ENCODE measurements at regions not wholly inside any gene's neighbourhood (a gene's known extent, or its start where the extent isn't known, plus 50 kb on each side); places are given as distances from the start of the nearest gene placed in this dataset.

DNA sequence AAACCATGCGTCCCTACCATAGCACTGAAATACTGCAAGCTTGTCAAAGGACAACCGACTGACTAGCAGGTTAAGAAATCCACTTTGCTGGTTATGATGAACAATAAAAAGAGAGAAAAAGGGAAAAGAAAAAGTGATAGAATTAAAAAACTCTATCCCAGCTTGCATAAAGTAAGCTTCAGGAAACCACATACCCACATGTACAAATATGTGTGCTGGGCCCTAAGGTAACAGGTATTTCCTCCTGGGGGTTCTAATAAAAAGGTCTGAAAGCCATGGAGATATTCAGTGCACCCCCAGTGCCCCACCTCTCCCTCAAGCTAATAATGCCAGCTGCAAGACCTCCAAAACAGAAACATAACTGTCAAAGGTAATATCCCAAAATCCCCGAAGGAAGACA lies 248.6 kb upstream of the KLF14 start:
- H3K4me3 ChIP-seq: no peak overlapping the region
- no peaks in the 10 kb centered on the region for H3K36me3 ChIP-seq
- no peak overlapping the region for H3K27ac ChIP-seq
- H3K9me3 ChIP-seq (replicated peaks): no peaks in the 10 kb centered on the region
- no peaks in the 10 kb centered on the region for H3K27me3 ChIP-seq
- DNase-seq: no peak
- no peaks in the 10 kb centered on the region for H3K4me1 ChIP-seq

DNA sequence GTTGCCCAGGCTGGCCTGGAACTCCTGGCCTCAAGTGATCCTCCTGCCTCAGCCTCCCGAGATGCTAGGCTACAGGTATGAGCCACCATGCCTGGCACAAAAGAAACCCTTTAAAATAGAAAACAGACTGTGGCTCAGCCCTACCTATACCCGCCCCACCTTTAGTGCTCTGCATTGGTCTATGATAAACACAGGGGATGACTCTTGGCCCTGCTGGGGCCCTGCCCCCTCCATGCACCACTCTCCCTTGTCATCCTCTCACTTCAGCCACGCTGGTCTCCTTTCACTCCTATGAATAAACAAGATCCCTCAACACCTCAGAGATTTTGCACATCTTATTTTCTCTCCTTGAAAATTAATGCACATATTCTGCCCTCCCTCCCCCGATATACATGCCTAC lies 251.4 kb upstream of the KLF14 start:
- no peak for DNase-seq
- Histone ChIP-seq H3K27ac (no peak overlapping the region), H3K4me1 (no peaks in the 10 kb centered on the region), H3K36me3 (no peaks in the 10 kb centered on the region), H3K27me3 (no peaks in the 10 kb centered on the region), H3K9me3 (replicated peaks) (no peaks in the 10 kb centered on the region), H3K4me3 (no peak overlapping the region)

DNA sequence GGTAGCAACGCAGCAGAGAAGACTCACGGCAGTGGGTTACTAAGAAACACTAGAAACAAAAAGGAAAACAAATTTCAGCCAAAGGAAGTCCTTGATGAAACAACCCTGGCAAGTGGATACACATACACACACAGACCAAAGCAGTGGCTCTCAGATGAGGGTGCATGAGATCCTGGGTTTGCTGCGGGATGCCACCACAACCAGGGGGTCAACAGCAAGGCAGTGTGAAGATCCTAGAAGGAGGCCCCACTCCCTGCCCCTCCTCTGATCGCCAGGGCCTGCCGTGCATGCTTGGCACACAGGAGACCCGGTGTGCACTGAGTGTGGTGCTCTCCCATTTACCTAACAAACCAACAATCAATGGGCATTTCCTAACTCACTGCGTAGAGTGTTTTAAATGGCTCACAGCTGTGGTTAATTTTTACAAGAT lies 252.3 kb upstream of the KLF14 start:
- Histone ChIP-seq H3K27me3 (no peaks in the 10 kb centered on the region), H3K36me3 (no peaks in the 10 kb centered on the region), H3K4me3 (no peak overlapping the region), H3K4me1 (no peaks in the 10 kb centered on the region), H3K27ac (no peak overlapping the region), H3K9me3 (replicated peaks) (no peaks in the 10 kb centered on the region)
- DNase-seq: no peak

DNA sequence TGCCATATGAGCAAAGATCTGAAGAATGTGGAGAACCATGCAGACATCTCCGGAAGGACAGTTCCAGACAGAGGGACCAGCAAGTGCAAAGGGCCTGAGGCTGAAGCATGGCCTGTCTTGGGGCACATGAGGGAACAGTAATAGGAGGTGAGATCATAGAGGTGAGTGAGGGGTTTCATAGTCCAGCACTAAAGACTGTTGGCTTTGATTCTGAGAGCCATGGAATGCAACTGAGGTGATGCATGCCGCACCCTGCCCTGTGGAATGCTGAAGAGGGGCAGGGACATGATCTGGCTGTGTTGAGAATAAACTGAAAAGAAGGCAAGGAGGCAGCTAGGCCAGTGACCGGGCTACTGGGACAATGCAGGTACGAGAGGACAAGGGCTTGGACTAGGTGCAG lies 253.1 kb upstream of the KLF14 start:
- Histone ChIP-seq H3K27me3 (no peaks in the 10 kb centered on the region), H3K4me3 (no peak overlapping the region), H3K4me1 (no peaks in the 10 kb centered on the region), H3K9me3 (replicated peaks) (no peaks in the 10 kb centered on the region), H3K36me3 (no peaks in the 10 kb centered on the region), H3K27ac (no peak overlapping the region)
- DNase-seq: no peak

DNA sequence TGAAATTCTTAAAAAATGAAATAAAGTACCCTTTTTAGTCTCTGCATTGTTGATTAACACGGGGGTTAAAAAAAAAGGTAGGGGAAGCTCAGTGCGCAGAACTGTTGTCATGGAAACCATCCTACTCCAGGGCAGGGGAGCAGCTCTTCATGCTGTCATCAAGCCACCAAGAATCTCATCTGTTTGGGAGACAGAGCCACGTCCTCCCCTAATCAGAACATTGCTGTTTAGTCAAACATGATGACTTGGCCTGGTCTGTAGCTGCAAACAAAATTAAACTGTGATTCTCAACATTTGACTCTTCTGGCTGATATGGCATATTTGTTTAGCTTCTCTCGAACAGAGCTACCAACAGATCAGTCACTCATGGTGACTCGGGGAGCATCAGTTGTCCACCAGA lies 254.4 kb upstream of the KLF14 start:
- Histone ChIP-seq H3K4me1 (no peaks in the 10 kb centered on the region), H3K27ac (no peak overlapping the region), H3K36me3 (no peaks in the 10 kb centered on the region), H3K9me3 (replicated peaks) (no peaks in the 10 kb centered on the region), H3K4me3 (no peak overlapping the region), H3K27me3 (no peaks in the 10 kb centered on the region)
- DNase-seq: no peak

DNA sequence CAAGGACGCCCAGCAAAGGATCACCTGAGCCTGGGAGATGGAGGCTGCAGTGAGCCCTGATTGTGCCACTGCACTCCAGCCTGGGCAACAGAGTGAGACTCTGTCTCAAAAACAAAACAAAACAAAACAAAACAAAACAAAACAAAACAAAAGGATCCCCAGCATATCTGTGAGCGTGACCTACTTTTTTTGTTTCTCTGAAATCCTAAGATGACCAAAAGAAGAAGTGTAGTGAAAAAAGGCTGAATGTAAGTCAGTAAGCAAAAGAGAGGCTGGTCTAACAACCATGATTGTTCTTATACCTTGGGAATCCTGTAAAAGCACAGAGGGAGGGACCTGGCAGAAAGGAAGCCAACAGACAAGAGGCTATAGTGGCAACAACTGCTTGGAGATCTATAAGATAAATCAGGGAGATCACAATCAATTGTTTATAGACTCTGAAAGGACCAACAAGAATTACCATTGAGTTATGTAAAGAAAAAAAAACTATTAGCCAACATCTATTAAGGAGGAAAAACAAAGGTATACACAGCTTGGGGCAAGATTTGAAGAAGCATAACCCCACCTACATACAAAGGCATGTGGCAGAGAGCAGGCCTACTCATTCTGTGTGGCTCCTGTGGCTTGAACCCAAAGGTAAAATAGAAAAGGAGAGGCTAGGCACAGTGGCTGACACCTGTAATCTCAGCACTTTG lies 255.2 kb upstream of the KLF14 start:
- Histone ChIP-seq H3K27me3 (no peaks in the 10 kb centered on the region), H3K9me3 (replicated peaks) (no peaks in the 10 kb centered on the region), H3K4me3 (no peak overlapping the region), H3K4me1 (no peaks in the 10 kb centered on the region), H3K36me3 (no peaks in the 10 kb centered on the region), H3K27ac (no peak overlapping the region)
- DNase-seq: no peak

DNA sequence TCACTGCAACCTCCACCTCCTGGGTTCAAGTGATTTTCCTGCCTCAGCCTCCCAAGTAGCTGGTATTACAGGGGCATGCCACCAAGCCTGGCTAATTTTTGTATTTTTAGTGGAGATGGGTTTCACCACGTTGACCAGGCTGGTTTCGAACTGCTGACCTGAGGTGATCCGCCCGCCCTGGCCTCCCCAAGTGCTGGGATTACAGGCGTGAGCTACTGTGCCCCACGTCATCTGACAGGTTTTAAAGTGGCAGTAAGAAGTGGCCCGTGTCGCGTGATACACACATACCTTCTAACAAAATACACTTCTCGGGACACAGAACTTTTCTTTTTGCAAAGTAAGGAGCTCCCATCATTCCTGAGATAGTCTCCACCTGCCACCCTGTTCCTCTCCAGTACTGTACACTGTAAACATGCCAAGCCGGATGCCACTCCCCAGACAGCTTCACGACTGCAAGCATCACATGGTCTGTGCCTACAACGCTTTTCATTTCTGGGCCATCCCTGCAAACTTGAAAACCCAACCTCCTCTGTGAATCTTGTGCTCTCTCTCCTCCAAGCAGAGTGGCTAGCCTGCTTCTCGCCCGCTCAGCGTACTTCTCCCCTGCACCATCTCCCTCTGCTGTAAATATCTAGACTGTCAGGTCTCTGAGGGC lies 256.3 kb upstream of the KLF14 start:
- no peak overlapping the region for H3K27ac ChIP-seq
- H3K4me3 ChIP-seq: no peak overlapping the region
- no peaks in the 10 kb centered on the region for H3K4me1 ChIP-seq
- no peaks in the 10 kb centered on the region for H3K36me3 ChIP-seq
- DNase-seq: no peak
- no peaks in the 10 kb centered on the region for H3K27me3 ChIP-seq
- H3K9me3 ChIP-seq (replicated peaks): no peaks in the 10 kb centered on the region

DNA sequence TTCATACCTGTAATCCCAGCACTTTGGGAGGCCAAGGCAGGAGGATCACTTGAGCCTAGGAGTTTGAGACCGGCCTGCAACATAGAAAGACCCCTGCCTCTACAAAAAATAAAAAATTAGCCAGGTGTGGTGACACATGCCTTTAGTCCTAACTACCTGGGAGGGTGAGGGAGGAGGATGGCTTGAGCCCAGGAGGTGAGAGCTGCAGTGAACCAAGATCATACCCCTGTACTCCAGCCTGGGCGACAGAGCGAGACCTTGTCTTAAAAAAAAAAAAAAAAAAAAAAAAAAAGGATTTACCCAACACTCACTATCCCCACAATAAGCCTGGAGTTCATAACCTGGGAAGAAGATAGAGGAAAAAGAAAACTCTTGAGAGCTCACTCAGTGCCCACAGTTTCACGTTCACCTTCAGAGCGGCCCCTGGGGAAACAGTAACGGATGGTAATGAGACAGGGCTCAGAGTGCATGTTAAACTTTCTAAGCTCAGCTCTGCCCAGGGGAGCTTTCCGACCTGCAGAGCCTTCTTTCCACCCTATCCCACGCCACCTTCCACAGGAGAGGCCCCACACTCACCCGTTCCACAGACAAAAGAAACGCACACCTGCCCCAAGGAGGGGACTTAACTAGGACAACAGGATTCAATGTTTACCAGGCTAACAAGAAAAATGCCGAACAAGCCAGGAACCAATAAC lies 259.8 kb upstream of the KLF14 start:
- no peak for DNase-seq
- Histone ChIP-seq H3K4me1 (peaks cover 6% of the 10 kb centered on the region; the same call in 1 of the 2 replicates), H3K4me3 (no peak overlapping the region), H3K27ac (no peak overlapping the region), H3K27me3 (no peaks in the 10 kb centered on the region), H3K36me3 (no peaks in the 10 kb centered on the region), H3K9me3 (replicated peaks) (no peaks in the 10 kb centered on the region)

DNA sequence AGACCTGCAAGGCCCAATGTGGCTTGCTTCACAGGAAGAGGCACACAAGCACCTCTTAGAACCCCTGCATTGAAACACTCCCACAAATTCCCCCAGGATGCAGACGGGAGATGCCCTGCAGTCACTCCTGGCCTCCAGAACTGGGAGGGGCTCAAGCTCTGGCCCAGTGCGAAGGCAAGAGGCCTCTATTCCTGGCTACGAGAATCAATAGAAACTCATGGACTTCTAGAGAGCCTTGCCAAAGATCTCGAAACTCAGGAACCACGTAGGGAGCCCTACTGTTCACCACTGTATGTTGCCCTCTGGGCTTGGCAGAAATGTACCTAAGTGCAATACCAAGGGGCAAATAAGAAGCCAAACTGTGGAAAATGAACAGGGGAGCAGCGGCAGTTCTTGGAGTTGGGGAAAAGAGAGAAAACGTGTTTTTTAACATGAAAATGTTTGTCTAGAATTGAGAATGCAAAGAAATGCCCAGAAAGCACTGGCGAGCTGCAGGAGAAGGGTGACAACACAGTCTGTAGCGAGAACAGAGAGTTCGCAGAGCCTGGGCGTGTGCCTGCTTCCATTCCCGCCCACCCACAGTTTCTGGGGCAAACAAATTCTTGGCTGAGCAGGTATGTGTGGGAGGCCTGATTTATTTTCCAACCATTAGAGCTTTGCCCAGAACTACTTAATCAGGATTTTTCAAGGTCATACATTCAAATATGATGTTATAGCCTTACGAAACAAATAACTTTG lies 260.5 kb upstream of the KLF14 start:
- Histone ChIP-seq H3K27me3 (no peaks in the 10 kb centered on the region), H3K4me1 (peaks cover 6% of the 10 kb centered on the region; the same call in 1 of the 2 replicates), H3K9me3 (replicated peaks) (no peaks in the 10 kb centered on the region), H3K27ac (no peak overlapping the region), H3K4me3 (no peak overlapping the region), H3K36me3 (no peaks in the 10 kb centered on the region)
- no peak for DNase-seq

DNA sequence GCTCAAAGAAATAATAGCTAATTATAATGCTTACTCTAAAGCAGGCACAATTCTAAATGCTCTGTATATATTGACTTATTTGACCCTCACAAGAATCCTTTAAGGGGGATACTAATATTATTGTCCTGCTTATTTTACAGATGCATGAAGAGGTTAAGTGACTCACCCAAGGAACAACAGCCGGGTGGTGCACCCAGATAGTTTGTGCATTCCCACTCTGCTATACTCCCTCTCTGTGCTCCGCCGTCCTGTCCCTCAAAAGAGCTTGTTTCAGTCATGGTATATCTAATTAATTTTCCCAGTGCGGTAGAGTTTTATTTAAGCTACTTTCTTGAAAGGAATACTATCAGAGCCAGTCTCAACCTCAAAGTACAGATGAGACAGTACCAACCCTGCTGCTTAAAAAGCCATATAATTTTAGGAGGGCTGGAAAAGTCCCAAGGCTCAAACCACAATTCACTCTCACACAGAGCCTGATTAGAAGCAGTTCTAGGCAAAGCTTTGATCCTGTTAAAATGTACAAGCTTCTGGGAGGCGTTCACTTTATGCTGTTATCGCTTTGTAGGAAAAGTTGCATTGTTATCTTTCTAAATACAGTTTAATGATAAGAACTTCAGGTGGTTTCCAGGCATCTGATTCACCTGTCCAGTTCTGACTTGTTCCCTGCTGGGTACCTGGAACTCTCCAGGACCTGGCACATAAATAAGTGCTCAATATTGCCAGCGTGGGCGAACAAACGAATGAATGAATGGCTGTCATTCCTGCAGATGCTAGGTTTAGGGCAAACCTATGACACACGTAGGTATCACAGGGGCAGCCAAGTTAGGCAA lies 261.5 kb upstream of the KLF14 start:
- Histone ChIP-seq H3K27me3 (no peaks in the 10 kb centered on the region), H3K27ac (no peak overlapping the region), H3K9me3 (replicated peaks) (no peaks in the 10 kb centered on the region), H3K36me3 (no peaks in the 10 kb centered on the region), H3K4me1 (peaks cover 6% of the 10 kb centered on the region; the same call in 1 of the 2 replicates), H3K4me3 (no peak overlapping the region)
- no peak for DNase-seq

DNA sequence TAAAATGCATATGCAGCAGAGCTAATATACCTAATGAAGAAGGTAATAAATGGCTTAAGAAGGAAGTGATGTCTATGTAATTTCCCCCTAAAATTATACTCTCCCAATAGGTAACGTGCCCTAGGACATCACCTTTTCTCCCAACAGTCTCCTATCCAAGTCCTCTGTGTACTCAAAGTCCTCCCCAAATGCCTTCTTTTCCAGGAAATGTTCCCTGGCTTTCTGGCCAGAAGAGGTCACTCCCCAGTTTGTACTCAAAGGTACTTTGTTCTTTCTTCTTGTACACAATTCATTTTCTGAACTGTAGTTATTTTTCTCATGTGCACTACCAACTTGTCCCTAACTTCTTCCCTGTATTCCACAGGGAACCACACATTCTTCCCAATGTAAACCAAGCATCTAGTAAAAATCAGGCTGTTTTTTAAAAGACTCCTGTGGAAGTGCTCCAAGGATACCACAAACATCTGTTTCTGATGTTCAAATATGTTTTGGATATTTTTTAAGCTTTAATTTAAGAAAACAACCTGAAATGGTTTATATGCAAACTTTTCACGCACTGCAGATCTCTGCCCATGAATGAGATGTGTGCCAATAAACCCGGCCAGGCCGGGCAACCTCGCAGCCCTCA lies 262.3 kb upstream of the KLF14 start:
- no peak overlapping the region for H3K4me3 ChIP-seq
- H3K9me3 ChIP-seq (replicated peaks): no peaks in the 10 kb centered on the region
- no peak overlapping the region for H3K27ac ChIP-seq
- no peaks in the 10 kb centered on the region for H3K36me3 ChIP-seq
- H3K4me1 ChIP-seq: peaks cover 6% of the 10 kb centered on the region; the same call in 1 of the 2 replicates
- H3K27me3 ChIP-seq: no peaks in the 10 kb centered on the region
- DNase-seq: no peak

DNA sequence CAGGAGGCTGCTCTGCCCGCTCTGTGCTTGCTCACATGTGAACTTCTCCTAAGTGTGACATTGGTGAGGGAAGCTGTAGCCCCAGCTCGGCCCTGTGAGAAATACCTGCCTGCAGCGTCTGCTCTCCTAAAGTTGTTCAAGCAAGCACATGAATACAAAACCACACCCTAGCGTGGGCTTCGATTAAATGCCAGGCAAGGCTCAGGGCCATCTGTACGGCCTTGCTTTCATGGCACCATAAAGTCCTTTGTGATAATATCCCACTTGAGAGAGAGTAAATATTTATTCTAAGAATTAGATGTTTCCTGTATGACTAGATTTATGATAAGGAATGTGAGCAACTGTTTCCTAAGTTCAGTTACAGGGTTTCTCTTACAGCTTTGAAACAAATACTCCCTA lies 262.8 kb upstream of the KLF14 start:
- Histone ChIP-seq H3K27ac (no peak overlapping the region), H3K9me3 (replicated peaks) (no peaks in the 10 kb centered on the region), H3K4me1 (peaks cover 6% of the 10 kb centered on the region; the same call in 1 of the 2 replicates), H3K4me3 (no peak overlapping the region), H3K27me3 (no peaks in the 10 kb centered on the region), H3K36me3 (no peaks in the 10 kb centered on the region)
- peak; percentile 37 to 60 for DNase-seq

DNA sequence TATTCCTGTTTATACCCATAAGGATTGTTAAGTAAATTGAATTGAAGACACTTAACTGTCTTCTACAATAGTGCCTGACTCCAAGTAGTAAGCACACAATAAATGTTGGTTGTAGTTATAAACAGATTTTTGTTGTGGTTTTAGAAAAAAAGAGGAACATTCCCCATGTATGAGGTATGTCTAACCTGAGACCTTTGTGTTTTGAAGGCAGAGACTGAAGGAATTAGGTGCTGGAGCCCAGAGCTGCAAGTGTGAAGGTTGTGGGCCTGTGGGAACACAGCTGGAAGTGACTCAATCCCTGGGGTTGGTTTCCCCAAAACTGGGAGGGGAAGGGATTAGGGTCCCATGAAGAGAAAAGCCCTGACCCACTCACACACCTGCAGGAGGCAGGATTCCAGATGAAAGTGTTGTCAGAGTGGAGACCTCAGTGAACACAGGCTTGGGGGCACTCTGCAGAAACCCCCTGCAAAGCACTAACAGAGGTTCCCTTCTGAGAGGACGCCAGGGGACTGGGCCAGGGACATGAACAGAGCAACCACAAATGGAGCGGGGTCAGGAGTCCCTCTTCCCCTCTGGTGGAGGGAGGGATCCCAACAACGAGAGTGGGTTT lies 265.1 kb upstream of the KLF14 start:
- no peak for DNase-seq
- Histone ChIP-seq H3K9me3 (replicated peaks) (no peaks in the 10 kb centered on the region; the same call in 1 of the 2 replicates), H3K27me3 (no peaks in the 10 kb centered on the region), H3K4me3 (no peak overlapping the region), H3K4me1 (peaks cover 6% of the 10 kb centered on the region; the same call in 1 of the 2 replicates), H3K27ac (no peak overlapping the region), H3K36me3 (no peaks in the 10 kb centered on the region)

Measured in SJCRH30 (cell line).